Stimulated activated CD4-positive, alpha-beta T cell treated with anti-CD3 and anti-CD28 coated beads, Interleukin-12 subunit alpha, Interleukin-12 subunit beta, amount 100 ng/mL, for 48 hours (primary cell): ENCODE measurements at regions not wholly inside any gene's neighbourhood (a gene's known extent, or its start where the extent isn't known, plus 50 kb on each side); places are given as distances from the start of the nearest gene placed in this dataset.
"Not testable (repeated sequence)": the region's sequence is repeated elsewhere in the genome, so short reads cannot be mapped to it uniquely, and the experiment has no call there.

Source experiments
- DNase-seq, 3 donors: peaks; one replicate each; pipeline ENCODE4 v3.0.0-alpha.2; 2020; ENCODE audit warnings: low read depth in 2 of 3, low spot score in 1 of 3

DNA sequence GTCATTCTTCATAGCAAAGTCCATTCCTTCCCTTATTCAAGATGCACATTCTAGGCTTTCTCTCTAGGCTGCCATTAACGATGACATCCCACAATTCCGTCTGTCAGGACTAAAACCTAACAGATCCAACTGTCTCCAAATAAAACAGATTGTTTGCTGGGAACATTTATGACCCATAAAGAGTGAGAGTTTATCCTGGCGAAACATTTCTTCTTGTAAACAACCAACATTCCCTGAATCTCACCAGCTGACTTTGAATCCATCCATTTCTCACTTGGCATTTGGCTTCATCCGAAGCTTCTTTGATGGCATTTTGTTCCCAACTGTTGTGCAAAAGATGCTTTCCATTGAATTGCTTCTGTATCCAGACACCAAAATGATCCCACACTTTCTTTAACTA is 93.1 kb downstream of the OLIG3 start:
- DNase-seq = no peak

DNA sequence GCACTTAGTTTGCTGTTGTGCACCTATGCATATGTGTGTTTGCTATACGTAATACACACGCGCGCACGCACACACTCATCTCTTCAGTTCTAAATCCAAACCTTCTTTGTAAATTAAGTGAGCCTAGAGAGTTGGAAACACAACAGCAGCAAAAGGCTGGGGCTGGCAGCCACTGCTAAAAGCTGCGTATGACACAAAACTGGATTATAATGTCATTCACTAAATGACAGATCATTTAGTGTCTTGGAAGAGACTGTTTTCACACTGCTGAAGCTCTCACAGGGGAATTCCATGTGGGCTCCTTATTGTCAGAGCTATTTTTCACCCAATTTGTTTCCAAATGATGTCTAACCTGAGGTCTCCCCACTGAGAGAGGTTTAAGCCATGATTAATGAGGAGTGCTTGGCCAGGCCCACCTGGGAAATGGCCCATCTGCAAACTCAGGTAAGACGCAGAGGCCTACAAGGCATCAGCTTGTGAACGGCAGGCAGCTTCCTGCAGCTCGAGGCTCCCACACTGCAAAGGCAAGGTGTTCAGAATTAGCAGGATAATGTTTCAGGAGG is 94.2 kb downstream of the OLIG3 start:
- no peak for DNase-seq

DNA sequence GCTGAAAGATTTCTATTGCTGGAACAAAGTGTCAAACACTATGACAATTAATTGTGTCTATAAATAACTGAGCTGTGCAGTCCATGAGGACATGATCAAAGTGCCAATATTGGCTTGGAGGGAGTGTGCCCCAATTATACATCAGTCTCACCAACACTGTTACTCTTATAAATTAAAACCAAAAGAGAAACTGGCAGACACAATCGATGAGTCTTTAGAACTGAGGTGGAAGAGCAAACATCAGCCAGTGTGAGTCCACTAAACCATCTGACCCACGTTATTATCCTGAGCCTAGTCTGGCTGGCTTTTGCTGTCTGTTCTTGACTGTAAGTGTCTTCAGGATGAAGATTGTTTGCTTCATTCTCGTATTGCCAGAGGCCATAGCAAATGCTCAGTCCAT is 98.9 kb downstream of the OLIG3 start:
- no peak for DNase-seq

DNA sequence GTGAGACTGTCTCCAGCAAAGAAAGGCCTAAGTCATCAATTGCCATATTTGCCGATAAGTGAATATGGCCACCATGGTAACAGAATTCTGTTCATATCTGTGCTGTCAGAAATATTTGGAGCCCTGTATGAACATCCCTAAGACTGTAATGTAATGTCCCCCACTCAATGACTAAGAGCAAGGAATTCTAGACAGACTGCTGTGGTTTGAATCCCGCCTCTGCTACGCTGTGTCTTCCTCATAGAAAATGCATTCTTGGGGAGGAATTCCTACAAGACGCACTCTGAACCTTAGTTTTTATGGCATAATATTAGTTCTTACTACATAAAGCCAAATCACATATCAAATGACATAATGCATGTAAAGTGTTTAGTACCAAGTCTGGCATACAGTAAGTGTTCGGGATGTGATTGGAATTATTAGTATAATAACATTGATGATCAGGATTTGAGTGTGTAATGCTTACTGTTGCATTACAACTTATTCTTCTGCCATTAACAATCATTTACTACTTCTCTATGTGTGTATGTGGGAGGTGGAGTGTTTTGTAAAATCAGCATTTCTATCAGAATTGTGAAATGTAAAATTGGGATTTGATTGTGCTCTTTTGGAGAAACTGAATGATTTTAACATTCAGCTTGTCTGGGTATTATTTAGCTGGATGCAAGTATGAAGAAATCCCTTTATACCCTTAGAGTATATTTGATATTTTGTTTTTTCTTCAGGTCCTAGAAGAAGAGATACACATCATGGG is 103.0 kb downstream of the OLIG3 start:
- no peak for DNase-seq

DNA sequence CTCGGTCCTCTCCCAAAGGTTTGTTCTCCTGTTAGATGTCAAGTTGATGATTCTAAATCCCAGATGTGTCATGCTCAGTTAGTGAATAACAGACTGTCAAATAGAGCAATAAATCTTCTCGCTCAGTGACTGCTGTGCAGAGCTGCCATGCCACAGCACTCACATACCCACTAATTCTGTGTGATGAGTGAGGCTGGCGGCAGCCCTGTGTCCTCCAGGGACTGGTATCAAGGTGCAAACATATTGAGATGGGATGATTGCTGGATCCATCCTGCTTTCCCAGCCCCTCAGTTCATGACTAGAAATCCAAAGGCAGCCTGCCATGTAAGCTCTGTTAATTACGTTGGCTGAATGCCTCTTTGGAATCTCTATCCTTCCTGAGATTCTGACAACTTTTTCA is 103.9 kb downstream of the OLIG3 start:
- no peak for DNase-seq

DNA sequence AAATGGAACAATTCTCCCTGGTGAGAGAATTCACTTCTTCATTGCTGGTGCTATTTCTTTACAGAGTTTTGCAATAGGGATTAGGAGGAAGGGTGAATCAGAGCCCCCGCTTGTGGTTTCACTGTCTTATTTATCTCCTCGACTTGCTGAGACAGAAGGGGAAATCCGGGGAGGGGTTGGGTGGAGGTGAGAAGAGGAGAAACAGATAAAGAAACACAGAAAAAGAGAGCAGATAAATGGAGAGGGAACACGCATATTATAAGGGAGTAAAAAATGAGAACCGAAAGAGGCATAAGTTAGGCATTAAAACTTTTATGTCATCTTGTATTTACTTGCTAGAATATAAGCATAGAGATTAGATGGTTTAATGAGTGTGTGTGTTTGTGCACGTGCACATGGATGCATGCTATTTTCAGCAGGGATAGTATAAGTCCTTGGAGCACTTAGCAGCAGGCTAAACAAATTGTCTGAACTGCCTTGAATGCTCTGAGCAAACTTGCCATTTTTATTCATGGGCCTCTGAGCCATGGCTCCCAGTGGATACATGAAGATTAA is 105.0 kb downstream of the OLIG3 start:
- peak; percentile 56 to 74 (median 62) for DNase-seq

DNA sequence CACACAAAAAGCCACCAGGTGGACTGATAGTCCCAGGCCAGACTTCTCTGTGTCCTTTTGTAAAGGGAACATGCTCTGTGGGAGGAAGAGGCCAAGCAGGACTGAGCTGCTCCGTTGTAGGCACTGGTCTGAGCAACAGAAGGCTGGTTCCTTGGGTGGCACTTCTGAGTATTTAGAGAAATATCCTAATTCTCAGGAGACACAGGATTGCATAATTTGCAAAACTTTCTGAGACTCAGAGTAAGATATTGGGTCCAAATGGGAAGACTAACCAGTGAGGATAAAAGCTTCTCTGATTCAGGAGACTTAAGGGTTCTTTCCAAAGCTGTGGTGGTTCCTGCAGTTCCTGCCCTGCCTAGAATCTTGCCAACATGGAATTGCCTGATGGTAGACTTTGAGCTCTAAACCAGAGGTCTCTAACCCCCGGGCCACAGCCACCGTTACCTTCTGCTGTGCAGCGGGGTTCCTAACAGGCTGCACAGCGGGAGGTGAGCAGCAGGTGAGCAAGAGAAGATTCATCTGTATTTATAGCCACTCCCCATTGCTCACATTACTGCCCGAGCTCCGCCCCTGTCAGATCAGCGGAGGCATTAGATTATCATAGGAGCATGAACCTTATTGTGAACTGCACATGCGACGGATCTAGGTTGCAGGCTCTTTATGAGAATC is 107.0 kb downstream of the OLIG3 start:
- no peak for DNase-seq

DNA sequence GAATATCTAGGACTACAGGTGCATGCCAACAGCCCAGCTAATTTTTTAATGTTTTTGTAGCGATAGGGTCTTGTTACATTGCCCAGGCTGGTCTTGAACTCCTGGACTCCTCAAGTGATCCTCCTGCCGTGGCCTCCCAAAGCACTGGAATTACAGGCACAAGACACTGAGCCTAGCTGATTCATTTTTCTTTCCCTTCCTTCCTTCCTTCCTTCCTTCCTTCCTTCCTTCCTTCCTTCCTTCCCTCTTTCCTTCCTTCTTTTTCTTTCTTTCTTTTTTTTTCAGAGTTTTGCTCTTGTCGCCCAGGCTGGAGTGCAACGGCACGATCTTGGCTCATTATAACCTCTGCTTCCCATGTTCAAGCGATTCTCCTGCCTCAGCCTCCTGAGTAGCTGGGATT is 110.9 kb downstream of the OLIG3 start:
- DNase-seq = not testable (repeated sequence)

DNA sequence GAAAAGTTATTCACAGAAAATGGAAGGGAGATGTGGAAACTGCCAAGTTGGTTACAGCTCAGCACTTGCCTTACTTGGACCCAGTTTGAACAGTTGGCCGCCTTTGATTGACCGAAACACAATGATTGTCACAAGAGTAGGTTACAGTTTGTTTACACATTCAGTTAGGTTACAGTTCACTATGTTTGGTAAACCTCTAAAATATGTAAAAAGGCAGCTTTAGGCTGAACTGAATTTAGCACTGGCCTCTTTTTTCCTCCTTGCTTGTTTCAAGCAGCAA is 116.2 kb downstream of the OLIG3 start:
- DNase-seq = no peak

DNA sequence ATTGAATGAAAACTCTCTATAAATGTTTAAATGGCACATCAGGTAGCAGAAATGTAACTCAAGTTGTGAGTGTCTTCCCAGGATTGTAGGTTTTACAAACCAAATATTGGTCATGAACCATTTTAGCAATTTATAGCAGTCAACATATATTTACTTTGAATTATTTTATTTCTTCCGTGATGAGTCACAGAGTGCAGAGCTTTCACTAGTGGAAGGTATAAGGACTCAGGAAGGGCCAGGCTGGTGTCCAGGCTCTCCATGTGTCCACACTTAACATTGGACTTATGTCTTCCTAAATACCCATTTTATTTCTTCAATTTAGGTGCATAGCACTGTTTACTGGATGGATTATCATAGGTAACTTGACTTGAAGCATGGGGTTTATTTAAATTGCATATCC is 120.9 kb downstream of the OLIG3 start:
- DNase-seq = no peak

DNA sequence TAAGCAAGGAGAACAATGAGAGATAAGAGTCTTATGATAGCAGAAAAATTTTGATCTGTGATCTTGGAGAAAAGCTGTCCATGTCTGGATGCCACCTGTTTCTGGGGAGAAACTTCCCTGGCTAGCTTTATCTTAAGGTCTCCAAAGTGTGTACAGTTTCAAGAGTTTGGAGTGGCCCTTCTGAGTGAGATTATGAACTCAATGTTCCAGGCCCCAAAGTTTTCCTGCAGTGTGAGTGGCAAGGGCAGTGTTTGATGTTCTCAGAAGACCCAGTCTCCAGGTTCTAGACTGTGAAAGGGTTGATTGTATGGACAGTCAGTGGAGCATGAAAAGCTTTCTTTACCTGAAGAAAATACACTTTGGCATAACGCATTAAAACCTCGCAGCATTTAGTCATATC is 121.7 kb downstream of the OLIG3 start:
- no peak for DNase-seq

DNA sequence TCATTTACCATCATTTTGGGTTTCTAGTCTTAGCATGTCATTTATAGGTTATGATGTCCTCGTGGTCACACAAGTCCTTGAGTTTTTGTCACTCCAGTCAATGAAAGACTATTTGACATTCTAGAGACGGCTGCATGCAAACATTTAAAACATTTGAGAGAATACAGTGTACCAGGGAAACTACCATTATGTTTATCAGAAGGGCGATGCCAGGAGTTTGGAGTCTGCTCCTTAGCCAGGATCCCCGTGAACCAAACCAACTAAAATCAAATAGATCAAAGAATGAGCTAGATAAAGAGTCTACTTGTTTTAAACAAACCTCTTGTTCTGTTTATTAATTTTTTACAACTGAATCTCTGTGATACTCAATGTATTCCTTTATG is 122.6 kb downstream of the OLIG3 start:
- DNase-seq = no peak

DNA sequence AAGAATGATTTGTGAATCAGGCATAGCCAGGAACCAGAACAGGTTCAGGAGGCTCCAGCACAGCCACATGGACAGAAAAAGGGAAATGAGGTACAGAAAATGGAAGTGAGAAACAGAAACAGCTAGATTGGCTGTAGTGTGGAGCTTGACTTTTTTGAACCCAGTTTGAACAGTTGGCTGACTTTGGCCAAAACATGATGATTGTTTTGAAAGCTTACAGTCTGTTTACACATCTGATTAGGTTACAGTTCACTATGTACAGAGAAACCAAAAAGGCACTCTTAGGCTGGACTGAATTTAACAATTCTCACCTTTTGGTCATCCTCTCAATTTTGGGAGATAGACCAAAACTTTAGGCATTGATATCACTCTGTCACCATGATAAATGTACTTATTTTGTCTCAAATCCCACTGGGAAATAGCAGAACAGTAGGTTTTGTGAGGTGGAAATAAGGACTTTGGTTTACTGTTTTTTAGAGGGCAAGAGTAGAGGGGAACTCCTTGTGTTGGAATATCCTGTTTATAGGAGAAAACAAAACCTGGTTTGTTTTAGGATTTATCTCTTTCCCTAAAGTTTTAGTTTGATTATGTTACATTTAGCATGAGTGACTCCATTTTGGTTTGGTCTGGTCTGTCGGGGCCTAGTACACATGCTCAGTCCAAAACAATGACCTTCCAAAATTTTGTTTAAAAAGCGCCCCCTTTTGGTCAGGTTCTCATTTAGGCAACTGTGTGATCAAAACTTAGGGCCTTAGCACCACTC is 123.1 kb downstream of the OLIG3 start:
- DNase-seq = no peak

DNA sequence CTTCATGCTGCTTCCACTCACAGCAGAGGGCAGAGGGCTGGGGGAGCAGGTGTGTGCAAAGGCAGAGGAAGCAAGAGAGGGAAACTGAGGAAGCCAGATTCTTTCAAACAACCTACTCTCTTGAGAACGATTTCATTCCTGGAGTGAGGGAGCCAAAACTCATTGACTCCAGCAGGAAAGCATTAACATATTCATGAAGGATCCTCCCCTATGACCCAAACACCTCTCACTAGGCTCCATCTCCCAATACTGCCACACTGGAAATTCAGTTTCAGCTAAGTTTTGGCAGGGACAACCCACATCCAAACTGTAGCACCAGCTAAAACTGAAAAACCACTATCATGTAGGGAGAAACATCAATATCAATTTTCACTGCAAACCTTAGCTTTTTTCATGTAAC is 125.1 kb downstream of the OLIG3 start:
- DNase-seq = no peak

DNA sequence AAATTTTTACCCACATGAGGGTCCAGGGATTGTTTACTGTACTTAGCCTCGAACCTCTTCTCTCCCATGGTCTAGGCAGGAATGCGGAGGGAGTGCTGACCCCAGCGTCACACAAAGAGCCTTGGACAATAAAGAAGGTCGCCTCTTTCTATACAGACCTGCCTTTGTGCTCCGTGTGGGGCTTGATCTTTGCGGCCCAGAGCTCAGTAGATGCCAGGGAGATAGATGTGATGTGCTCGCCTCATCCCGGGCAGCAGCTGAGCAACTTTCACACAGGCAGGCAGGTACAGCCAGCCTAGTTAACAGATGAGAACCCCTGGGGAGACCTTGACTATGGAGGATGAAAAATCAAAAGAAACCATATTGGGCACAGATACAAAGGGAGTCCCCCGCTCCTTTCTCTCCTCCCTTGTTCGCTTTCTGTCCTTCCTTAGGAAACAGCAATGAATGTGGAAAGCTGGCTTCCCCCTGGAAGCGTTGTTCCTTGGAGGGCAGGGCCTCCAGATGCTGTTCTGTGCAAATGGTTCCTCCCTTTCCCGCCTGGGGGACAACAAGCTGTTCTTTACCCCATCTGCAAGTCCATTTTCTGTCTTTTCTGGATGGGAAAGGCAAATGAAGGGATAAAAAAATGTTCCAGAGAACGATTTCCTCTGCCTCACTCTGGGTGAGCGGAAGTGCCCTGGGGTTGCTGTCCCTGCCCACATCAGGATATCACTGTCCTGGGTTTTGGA is 128.3 kb downstream of the OLIG3 start:
- no peak for DNase-seq

DNA sequence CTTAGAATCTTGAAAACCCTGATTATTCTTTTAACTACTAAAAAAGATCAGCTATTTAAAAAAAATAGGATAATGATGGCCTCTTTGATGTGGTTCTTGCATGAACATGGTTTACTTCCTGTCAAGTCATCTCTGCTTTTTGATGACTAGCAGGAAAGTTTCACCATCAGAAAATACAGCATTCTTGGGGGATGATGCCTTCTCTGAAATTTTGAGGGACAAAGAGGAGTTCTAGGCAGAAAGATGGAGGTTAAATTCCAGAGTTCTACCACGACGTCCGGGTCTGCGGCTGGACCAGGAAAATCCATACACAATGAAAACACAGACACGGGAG is 130.4 kb downstream of the OLIG3 start:
- DNase-seq = no peak

DNA sequence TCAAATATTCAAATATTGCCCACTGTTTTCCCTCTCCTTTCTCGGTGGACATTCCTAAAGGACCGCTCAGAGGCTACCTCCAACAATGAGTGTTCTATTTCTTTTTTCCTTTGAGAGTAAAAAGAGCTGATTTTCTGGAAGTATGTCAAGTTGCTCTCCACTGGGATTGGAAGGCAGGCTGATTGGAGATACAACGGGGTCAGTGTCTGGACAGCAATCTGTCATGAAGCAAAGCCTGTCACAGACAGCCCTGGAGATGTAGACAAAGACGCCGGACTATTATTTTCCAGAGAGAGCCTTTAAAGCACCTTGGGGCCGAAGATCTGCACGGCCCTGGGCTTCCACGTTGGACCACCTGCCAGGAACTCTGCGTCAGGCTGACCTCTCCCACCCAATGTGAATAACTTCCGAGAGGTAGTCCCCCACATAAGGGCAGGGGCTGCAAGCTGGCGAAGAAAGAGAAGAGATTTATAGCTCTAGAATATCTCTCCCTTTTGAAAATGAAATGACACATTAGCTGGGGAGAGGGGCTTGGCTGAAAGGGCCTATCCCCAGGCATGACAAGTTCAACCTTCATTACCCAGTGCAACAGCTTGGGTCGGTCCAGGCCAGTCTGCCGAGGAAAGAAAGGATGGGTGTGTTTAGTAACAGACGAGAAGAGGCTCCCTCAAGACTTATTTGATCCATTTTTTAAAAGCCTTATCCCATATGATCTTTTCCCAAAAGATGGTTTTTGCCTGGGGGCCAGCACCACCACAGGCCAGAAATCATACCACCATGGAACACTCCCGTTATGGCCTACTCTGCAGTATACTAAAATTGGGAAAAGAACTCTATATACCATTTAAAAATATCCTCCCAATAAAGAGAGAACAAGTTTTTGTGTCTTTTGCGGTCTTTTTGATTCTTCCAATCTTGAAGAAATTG is 131.1 kb downstream of the OLIG3 start:
- no peak for DNase-seq

DNA sequence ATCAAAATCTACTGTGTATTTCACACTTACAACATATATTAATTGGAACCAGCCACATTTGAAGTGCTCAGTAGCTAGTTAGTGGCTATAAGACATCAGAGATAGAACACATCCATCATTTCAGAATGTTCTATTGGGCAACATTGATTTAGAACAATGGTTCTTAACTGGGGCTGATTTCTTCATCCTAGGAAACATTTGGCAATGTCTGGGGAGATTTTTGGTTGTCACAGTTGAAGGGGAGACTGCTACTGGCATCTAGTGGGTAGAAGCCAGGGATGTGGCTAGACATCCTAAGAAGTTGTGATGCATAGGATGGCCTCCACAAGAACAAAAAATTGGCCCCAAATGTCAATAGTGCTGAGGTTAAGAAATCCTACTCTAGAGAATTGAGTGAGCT is 132.5 kb downstream of the OLIG3 start:
- no peak for DNase-seq

DNA sequence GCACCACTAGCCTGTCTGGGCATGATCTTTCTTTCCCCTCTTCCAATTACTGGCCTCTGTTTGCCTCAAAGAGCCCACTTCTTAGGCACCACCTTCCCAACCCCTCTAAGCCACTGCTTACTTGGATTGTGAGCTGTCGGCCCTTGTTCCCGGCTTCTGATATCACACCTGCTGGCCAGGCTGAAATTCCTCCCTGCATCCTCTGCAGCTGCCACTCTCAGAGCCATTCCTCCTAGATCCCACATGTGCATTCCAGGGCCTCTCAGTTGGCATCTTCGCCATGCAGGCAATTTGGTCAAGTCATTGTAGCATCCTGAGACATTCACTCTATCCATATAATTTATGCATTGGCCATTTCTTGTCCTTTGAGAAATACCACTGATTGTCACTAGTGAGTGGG is 135.9 kb downstream of the OLIG3 start:
- no peak for DNase-seq

DNA sequence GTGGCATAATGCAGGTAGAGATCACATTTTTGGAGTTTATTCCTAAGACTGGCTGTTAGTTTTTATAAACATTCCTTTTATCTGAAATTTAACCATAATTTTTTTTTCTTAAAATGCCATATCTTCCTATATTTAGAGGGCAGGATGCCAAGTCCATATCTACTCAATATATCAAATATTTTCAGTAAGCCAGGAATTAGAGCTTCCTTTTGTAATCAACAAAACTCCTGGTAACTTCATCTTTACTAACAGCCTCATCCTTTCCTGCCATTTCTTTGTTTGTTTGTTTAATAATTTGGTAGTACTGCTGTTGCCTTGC is 136.3 kb downstream of the OLIG3 start:
- no peak for DNase-seq
